OCI-LY7 (cell line): ENCODE measurements at regions not wholly inside any gene's neighbourhood (a gene's known extent, or its start where the extent isn't known, plus 50 kb on each side); places are given as distances from the start of the nearest gene placed in this dataset.

ENCODE experiments used
- BruUV-seq: library from RNA; stranded (reverse); fragments of 400-500 nt; replicated peaks from 2 replicates; lab custom pipeline; 2021; lab: Mats Ljungman, UMichigan
- CTCF ChIA-PET: fragments of 300-600 bp; sonication (Branson Sonifier 250); formaldehyde crosslinking; loops from one replicate; lab custom pipeline; 2022; ENCODE audit warnings: antibody characterized with exemption; ENCODE audit not compliant: unreplicated experiment; lab: Charles Lee
- POLR2A ChIA-PET: fragments of 300-600 bp; sonication (Branson Sonifier 250); formaldehyde crosslinking; loops from one replicate; lab custom pipeline; 2022; ENCODE audit warnings: antibody characterized with exemption; lab: Charles Lee
- DNase-seq: peaks from one replicate; pipeline ENCODE4 v3.0.0-alpha.2; 2015; ENCODE audit warnings: low spot score
- H2AFZ ChIP-seq: fragments of 200-600 bp; sonication (generic), shearing (Covaris generic); 2 replicates; pipeline ENCODE4 v1.6.1; 2014; ENCODE audit warnings: mild to moderate bottlenecking, antibody characterized with exemption, low read length, moderate library complexity
- H3K27ac ChIP-seq: fragments of 200-600 bp; sonication (generic); 2 replicates; pipeline ENCODE4 v1.5.1; 2014; ENCODE audit warnings: mixed run types, low read depth, mild to moderate bottlenecking, moderate library complexity, low read length, inconsistent platforms; ENCODE audit not compliant: poor library complexity, severe bottlenecking
- H3K36me3 ChIP-seq: fragments of 200-600 bp; sonication (generic); 2 replicates; pipeline ENCODE4 v1.6.1; 2014; ENCODE audit warnings: mild to moderate bottlenecking, antibody characterized with exemption, low read length, moderate library complexity, mixed read lengths; ENCODE audit not compliant: insufficient read depth
- H3K4me1 ChIP-seq: fragments of 200-600 bp; sonication (generic); 2 replicates; pipeline ENCODE4 v1.5.1; 2014; ENCODE audit warnings: mild to moderate bottlenecking, low read length; ENCODE audit not compliant: insufficient read depth, poor library complexity, severe bottlenecking
- H3K4me2 ChIP-seq: fragments of 200-600 bp; sonication (generic); 2 replicates; pipeline ENCODE4 v1.6.1; 2014; ENCODE audit warnings: mild to moderate bottlenecking, low read length
- H3K4me3 ChIP-seq: fragments of 200-600 bp; sonication (generic); 2 replicates; pipeline ENCODE4 v1.5.1; 2014; ENCODE audit warnings: mild to moderate bottlenecking, low read depth, low read length; ENCODE audit not compliant: poor library complexity, severe bottlenecking
- H3K79me2 ChIP-seq: fragments of 200-600 bp; sonication (generic); 2 replicates; pipeline ENCODE4 v1.6.1; 2016; ENCODE audit warnings: low read depth, mild to moderate bottlenecking, low read length, moderate library complexity, mixed read lengths; ENCODE audit not compliant: insufficient read depth
- H3K9me2 ChIP-seq: fragments of 200-600 bp; sonication (generic); 2 replicates; pipeline ENCODE4 v1.6.1; 2016; ENCODE audit warnings: mild to moderate bottlenecking, low read length, mixed read lengths; ENCODE audit not compliant: insufficient read depth
- H3K9me3 ChIP-seq: fragments of 200-600 bp; sonication (generic); 2 replicates; pipeline ENCODE4 v1.6.1; 2014; ENCODE audit warnings: mild to moderate bottlenecking, mixed run types, low read length, mixed read lengths
- H4K20me1 ChIP-seq: fragments of 200-600 bp; sonication (generic); 2 replicates; pipeline ENCODE4 v1.6.1; 2014; ENCODE audit warnings: mild to moderate bottlenecking, antibody characterized with exemption, low read length, moderate library complexity, mixed read lengths; ENCODE audit not compliant: insufficient read depth
- CTCF ChIP-seq: fragments of 200-600 bp; sonication (generic); conservative IDR thresholded peaks from 2 replicates; pipeline ENCODE4 v1.5.1; 2014; ENCODE audit warnings: mild to moderate bottlenecking, antibody characterized with exemption, low read length, moderate library complexity, mixed read lengths
- EZH2phosphoT487 ChIP-seq: fragments of 200-600 bp; sonication (generic); IDR thresholded peaks from 2 replicates; pipeline ENCODE4 v1.6.1; 2018; ENCODE audit warnings: low read depth, borderline replicate concordance, mild to moderate bottlenecking, mixed run types, antibody characterized with exemption, low read length, moderate library complexity, mixed read lengths
- intact Hi-C: fragments of 100-400 bp; cut with micrococcal nuclease; formaldehyde crosslinking; loops from one replicate; pipeline ENCODE4 v1.10.0; 2022; ENCODE audit not compliant: unreplicated experiment

- intact Hi-C loops: no loop called here
- ChIA-PET POLR2A (no interaction called here), CTCF (no interaction called here)
- no peak for TF ChIP-seq CTCF
- no peak for TF ChIP-seq EZH2phosphoT487
- no peak overlapping the region for H3K4me3 ChIP-seq
- no peaks in the 10 kb centered on the region for H3K4me1 ChIP-seq
- H3K9me2 ChIP-seq: no peaks in the 10 kb centered on the region
- H3K36me3 ChIP-seq: no peaks in the 10 kb centered on the region
- BruUV-seq: no TSS peak
- DNase-seq: no peak
- no peak overlapping the region for H3K27ac ChIP-seq
- H3K79me2 ChIP-seq: no peaks in the 10 kb centered on the region
- H3K4me2 ChIP-seq: no peak overlapping the region
- no peaks in the 10 kb centered on the region for H3K9me3 ChIP-seq
- H2AFZ ChIP-seq: no peak overlapping the region
- no peaks in the 10 kb centered on the region for H4K20me1 ChIP-seq
Measured at GRCh38 chr6:103140308-103141027, 1719.3 kb downstream of the HACE1 start.

DNA sequence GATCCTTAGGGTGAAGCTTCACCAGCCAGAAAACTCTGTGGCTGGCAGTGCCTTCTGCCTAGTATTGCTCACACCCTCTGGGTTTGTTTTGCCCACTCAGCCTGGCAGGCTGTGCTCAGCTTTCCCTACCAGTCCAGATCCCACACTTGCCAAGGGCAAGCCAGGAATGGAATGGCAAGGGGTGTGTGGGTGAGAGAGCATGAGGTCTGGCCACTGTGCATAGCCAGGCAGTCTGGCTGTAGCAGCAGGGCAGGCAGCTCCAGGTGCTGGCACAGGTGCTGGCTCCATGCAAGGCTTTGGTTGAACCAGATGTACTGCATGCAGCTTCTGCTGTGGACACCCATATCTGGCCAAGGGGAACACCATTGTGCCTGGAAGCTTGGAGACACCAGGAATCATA is 1720.3 kb downstream of the HACE1 start:
- Histone ChIP-seq H4K20me1 (no peaks in the 10 kb centered on the region), H3K27ac (no peak overlapping the region), H3K9me3 (no peaks in the 10 kb centered on the region), H3K79me2 (no peaks in the 10 kb centered on the region), H3K4me3 (no peak overlapping the region), H3K4me2 (no peak overlapping the region), H2AFZ (no peak overlapping the region), H3K9me2 (no peaks in the 10 kb centered on the region), H3K36me3 (no peaks in the 10 kb centered on the region), H3K4me1 (no peaks in the 10 kb centered on the region)
- no TSS peak for BruUV-seq
- DNase-seq: no peak
- intact Hi-C loops: loop anchor here (10.0 kb wide), 1 partner anchor 515 kb away; no protein-coding TSS in a partner anchor
- ChIA-PET CTCF (no interaction called here), POLR2A (no interaction called here)
- TF ChIP-seq EZH2phosphoT487 (no peak), CTCF (no peak)

GRCh38 chr6:103124471-103124870 is 1731.0 kb downstream of the GRIK2 start:
- no peaks in the 10 kb centered on the region for H3K9me2 ChIP-seq
- H3K4me2 ChIP-seq: no peak overlapping the region
- DNase-seq: no peak
- POLR2A ChIA-PET: interaction anchor here (0.9 kb wide), 1 partner anchor 24 kb away, joined by 4 read pairs; no protein-coding TSS in a partner anchor
- BruUV-seq: no TSS peak
- H3K36me3 ChIP-seq: no peaks in the 10 kb centered on the region
- CTCF ChIA-PET: no interaction called here
- no peak overlapping the region for H2AFZ ChIP-seq
- no peaks in the 10 kb centered on the region for H4K20me1 ChIP-seq
- H3K4me1 ChIP-seq: no peaks in the 10 kb centered on the region
- no peaks in the 10 kb centered on the region for H3K79me2 ChIP-seq
- intact Hi-C loops: no loop called here
- no peak overlapping the region for H3K27ac ChIP-seq
- TF ChIP-seq CTCF (no peak), EZH2phosphoT487 (no peak)
- H3K9me3 ChIP-seq: no peaks in the 10 kb centered on the region
- no peak overlapping the region for H3K4me3 ChIP-seq
